Endodermal cell (in vitro differentiated cells): ENCODE measurements at regions not wholly inside any gene's neighbourhood (a gene's known extent, or its start where the extent isn't known, plus 50 kb on each side); places are given as distances from the start of the nearest gene placed in this dataset.

Source experiments
- DNase-seq: peaks from one replicate; pipeline ENCODE4 v3.0.0-alpha.2; 2017
- H3K27ac ChIP-seq: 2 replicates; pipeline ENCODE4 v1.5.1; 2013; ENCODE audit warnings: mild to moderate bottlenecking, low read depth, low read length, moderate library complexity
- H3K27me3 ChIP-seq: 2 replicates; pipeline ENCODE4 v1.6.1; 2013; ENCODE audit warnings: mild to moderate bottlenecking, low read length, moderate library complexity; ENCODE audit not compliant: insufficient read depth, control insufficient read depth, poor library complexity, severe bottlenecking
- H3K36me3 ChIP-seq: 2 replicates; pipeline ENCODE4 v1.7.0; 2013; ENCODE audit warnings: mild to moderate bottlenecking, low read length, moderate library complexity; ENCODE audit not compliant: control insufficient read depth, insufficient read depth
- H3K4me1 ChIP-seq: one replicate; pipeline ENCODE4 v1.7.0; 2013; ENCODE audit warnings: low read length; ENCODE audit not compliant: control insufficient read depth, insufficient read depth
- H3K4me3 ChIP-seq: 2 replicates; pipeline ENCODE4 v1.5.1; 2013; ENCODE audit warnings: mild to moderate bottlenecking, low read length, moderate library complexity
- H3K9ac ChIP-seq: 2 replicates; pipeline ENCODE4 v1.6.1; 2013; ENCODE audit warnings: mild to moderate bottlenecking, low read length, moderate library complexity; ENCODE audit not compliant: poor library complexity, severe bottlenecking; ENCODE audit errors: extremely low read depth
- H3K9me3 ChIP-seq: 2 replicates; pipeline ENCODE4 v1.6.1; 2013; ENCODE audit warnings: mild to moderate bottlenecking, low read length, moderate library complexity; ENCODE audit not compliant: control insufficient read depth
- H3K27ac Mint-ChIP-seq: 2 replicates; pipeline ENCODE4 v1.8.0; 2020; ENCODE audit warnings: mixed read lengths
- H3K27me3 Mint-ChIP-seq: 2 replicates; pipeline ENCODE4 v1.8.0; 2021; ENCODE audit warnings: mild to moderate bottlenecking, mixed read lengths; ENCODE audit not compliant: insufficient read depth
- H3K36me3 Mint-ChIP-seq: 2 replicates; pipeline ENCODE4 v1.8.0; 2020; ENCODE audit warnings: low read depth, mixed read lengths
- H3K4me1 Mint-ChIP-seq: 2 replicates; pipeline ENCODE4 v1.8.0; 2020; ENCODE audit warnings: mixed read lengths
- H3K4me3 Mint-ChIP-seq: 2 replicates; pipeline ENCODE4 v1.8.0; 2020; ENCODE audit warnings: mild to moderate bottlenecking, moderate library complexity, mixed read lengths
- H3K9me3 Mint-ChIP-seq: 2 replicates; pipeline ENCODE4 v1.8.0; 2020; ENCODE audit warnings: mild to moderate bottlenecking, mixed read lengths
- WGBS, 2 experiments: methylation state at CpG; one replicate each; pipeline versions ENCODE4 v1.1.5 to v1.1.7; 2013; ENCODE audit warnings: missing lambda C conversion rate in 2 of 2, mixed read lengths in 1 of 2; ENCODE audit not compliant: insufficient coverage in 1 of 2, insufficient read length in 1 of 2; 5-methylcytosine and 5-hydroxymethylcytosine counted together
- TF ChIP-seq, protein P1 (sequence below): fragments of 200-600 bp; sonication (generic); conservative IDR thresholded peaks from 2 replicates; pipeline ENCODE4 v1.5.0; 2021; ENCODE audit warnings: antibody characterized with exemption, mild to moderate bottlenecking

DNA sequence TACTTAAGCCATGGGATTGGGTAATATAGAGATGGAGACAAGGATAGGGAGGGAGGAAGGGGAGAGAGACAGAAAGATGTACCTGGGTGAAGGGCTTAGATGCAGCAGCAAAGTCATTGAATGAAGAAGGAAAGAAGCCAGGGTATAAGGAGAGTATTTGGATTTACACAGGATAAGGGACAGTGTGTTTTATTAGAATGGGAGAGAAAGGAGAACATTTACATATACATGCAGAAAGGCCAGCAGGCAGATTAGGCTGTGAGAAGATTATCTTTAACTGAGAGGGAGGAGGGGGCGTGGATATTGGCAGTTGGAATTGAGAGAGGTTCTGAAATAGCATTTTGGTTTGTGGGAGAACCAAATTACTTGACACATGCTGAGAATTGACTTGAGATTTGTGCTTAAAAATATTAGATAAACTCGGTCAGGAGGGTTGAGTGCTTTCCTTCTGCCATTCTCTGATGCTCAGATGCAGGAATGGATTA lies 161.5 kb upstream of the ZNF804B start:
- H3K9me3 ChIP-seq: no peaks in the 10 kb centered on the region
- peaks cover 26% of the 10 kb centered on the region for H3K4me1 Mint-ChIP-seq
- H3K9ac ChIP-seq: no peak overlapping the region
- no peaks in the 10 kb centered on the region for H3K36me3 Mint-ChIP-seq
- 81 to 86% methylated on average over 2 of the region's 2 CpGs for WGBS, 2 experiments
- no peaks in the 10 kb centered on the region for H3K27me3 ChIP-seq
- no peaks in the 10 kb centered on the region for H3K4me1 ChIP-seq
- DNase-seq: no peak
- no peak overlapping the region for H3K4me3 Mint-ChIP-seq
- H3K27me3 Mint-ChIP-seq: no peaks in the 10 kb centered on the region
- TF ChIP-seq, protein P1, sequence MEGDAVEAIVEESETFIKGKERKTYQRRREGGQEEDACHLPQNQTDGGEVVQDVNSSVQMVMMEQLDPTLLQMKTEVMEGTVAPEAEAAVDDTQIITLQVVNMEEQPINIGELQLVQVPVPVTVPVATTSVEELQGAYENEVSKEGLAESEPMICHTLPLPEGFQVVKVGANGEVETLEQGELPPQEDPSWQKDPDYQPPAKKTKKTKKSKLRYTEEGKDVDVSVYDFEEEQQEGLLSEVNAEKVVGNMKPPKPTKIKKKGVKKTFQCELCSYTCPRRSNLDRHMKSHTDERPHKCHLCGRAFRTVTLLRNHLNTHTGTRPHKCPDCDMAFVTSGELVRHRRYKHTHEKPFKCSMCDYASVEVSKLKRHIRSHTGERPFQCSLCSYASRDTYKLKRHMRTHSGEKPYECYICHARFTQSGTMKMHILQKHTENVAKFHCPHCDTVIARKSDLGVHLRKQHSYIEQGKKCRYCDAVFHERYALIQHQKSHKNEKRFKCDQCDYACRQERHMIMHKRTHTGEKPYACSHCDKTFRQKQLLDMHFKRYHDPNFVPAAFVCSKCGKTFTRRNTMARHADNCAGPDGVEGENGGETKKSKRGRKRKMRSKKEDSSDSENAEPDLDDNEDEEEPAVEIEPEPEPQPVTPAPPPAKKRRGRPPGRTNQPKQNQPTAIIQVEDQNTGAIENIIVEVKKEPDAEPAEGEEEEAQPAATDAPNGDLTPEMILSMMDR: no peak
- H3K4me3 ChIP-seq: no peak overlapping the region
- H3K9me3 Mint-ChIP-seq: peaks cover 2% of the 10 kb centered on the region
- no peak overlapping the region for H3K27ac ChIP-seq
- no peaks in the 10 kb centered on the region for H3K36me3 ChIP-seq
- no peak overlapping the region for H3K27ac Mint-ChIP-seq

DNA sequence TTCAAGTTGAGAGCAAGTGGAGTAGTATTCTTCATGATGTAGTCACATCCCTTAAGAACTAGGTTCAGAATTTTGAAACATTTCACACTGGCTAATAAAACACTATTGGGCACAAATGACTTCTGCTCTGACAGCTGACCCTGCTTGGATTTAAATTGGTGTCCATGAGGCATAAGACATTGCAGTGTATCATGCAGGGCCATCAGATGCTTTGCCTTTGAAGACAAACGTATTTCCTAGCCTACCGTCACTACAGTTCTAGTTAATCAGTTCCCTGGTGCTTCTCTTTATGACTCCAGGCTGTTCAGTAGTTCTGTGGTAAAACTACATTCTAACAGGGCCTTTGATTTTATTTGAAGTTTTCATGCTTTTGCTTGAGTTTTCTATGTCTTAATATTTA lies 168.5 kb upstream of the ZNF804B start:
- H3K27me3 Mint-ChIP-seq: no peaks in the 10 kb centered on the region
- H3K4me1 ChIP-seq: no peaks in the 10 kb centered on the region
- no peak overlapping the region for H3K27ac ChIP-seq
- no peak for DNase-seq
- no peak overlapping the region for H3K4me3 ChIP-seq
- no peaks in the 10 kb centered on the region for H3K9me3 ChIP-seq
- no peaks in the 10 kb centered on the region for H3K36me3 Mint-ChIP-seq
- peaks cover 4% of the 10 kb centered on the region for H3K4me1 Mint-ChIP-seq
- TF ChIP-seq, protein P1: no peak
- H3K9me3 Mint-ChIP-seq: no peaks in the 10 kb centered on the region
- H3K4me3 Mint-ChIP-seq: no peak overlapping the region
- 91 to 92% methylated on average over 2 of the region's 2 CpGs for WGBS, 2 experiments
- H3K27ac Mint-ChIP-seq: no peak overlapping the region
- no peaks in the 10 kb centered on the region for H3K27me3 ChIP-seq
- H3K36me3 ChIP-seq: no peaks in the 10 kb centered on the region
- no peak overlapping the region for H3K9ac ChIP-seq

DNA sequence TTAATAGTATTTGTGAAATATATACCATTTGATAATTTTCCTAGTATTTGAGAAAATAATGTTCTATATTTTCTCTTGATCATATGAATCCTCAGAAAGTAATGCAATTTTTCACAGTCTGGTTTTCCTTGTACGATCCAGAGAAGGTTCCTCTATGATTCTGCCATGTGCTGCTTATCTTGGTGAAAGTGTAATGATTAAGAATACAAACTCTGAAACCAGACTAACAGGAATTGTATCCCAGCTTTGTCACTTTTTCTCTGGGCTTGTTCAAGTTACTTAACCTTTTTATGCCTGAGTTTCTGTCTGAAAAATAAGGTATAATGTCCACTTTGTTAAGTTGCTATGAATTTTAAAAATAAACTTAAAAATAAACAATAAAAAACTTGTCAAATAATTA lies 169.6 kb upstream of the ZNF804B start:
- 90% methylated on average over 1 of the region's 1 CpG; no CpG with 5 or more reads in 1 of the 2 experiments for WGBS, 2 experiments
- Mint-ChIP-seq H3K4me3 (no peak overlapping the region), H3K27me3 (no peaks in the 10 kb centered on the region), H3K27ac (no peak overlapping the region), H3K9me3 (no peaks in the 10 kb centered on the region), H3K4me1 (peaks cover 4% of the 10 kb centered on the region), H3K36me3 (no peaks in the 10 kb centered on the region)
- H3K36me3 ChIP-seq: no peaks in the 10 kb centered on the region
- H3K9me3 ChIP-seq: no peaks in the 10 kb centered on the region
- H3K27ac ChIP-seq: no peak overlapping the region
- H3K4me1 ChIP-seq: no peaks in the 10 kb centered on the region
- H3K27me3 ChIP-seq: no peaks in the 10 kb centered on the region
- no peak for DNase-seq
- TF ChIP-seq, protein P1: no peak
- H3K9ac ChIP-seq: no peak overlapping the region
- no peak overlapping the region for H3K4me3 ChIP-seq
